OCI-LY7 (cell line): ENCODE measurements at regions not wholly inside any gene's neighbourhood (a gene's known extent, or its start where the extent isn't known, plus 50 kb on each side); places are given as distances from the start of the nearest gene placed in this dataset.

Experiments used
- CTCF ChIP-seq: fragments of 200-600 bp; sonication (generic); conservative IDR thresholded peaks from 2 replicates; pipeline ENCODE4 v1.5.1; 2014; ENCODE audit warnings: mild to moderate bottlenecking, antibody characterized with exemption, low read length, moderate library complexity, mixed read lengths
- EZH2phosphoT487 ChIP-seq: fragments of 200-600 bp; sonication (generic); IDR thresholded peaks from 2 replicates; pipeline ENCODE4 v1.6.1; 2018; ENCODE audit warnings: low read depth, borderline replicate concordance, mild to moderate bottlenecking, mixed run types, antibody characterized with exemption, low read length, moderate library complexity, mixed read lengths

DNA sequence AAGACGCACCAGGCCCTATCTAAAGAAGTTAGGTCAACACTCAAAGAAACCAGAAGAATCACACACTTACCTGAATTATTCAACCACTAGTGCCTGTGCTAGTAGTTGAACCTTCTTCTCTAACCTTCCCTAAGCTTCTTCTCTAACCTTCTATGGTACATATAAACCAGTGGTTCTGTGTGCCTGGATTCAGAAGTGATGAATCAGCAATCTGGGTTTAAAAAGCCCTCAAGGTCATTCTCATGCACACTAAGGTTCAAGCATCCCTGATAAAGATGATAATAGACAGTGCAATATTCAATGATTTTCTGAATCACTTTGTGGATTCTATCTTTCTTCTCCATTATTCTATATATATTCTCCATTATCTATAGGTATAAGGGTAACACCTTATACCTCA lies 271.4 kb upstream of the TBX18 start:
- TF ChIP-seq CTCF, result no peak
- no peak for TF ChIP-seq EZH2phosphoT487
